ENCODE measurements at regions not wholly inside any gene's neighbourhood (a gene's known extent, or its start where the extent isn't known, plus 50 kb on each side); places are given as distances from the start of the nearest gene placed in this dataset.

GRCh38 chr10:107616463-107617410 lies 452.2 kb upstream of the SORCS1 start:
- DNase-seq (ENCODE audit: low read depth) = peak; percentile 93
- no peak for TF ChIP-seq CTCF (conservative IDR thresholded peaks at IDR 0.05; ENCODE audit: low read depth, low read length)
- H3K4me3 ChIP-seq (ENCODE audit: low read depth, low read length) = no peak overlapping the region

GRCh38 chr10:107616031-107616430 lies 451.5 kb upstream of the SORCS1 start:
- no peak overlapping the region for H3K4me3 ChIP-seq (ENCODE audit: low read depth, low read length)
- DNase-seq (ENCODE audit: low read depth) = no peak
- no peak for TF ChIP-seq CTCF (conservative IDR thresholded peaks at IDR 0.05; ENCODE audit: low read depth, low read length)

- DNase-seq (ENCODE audit: low read depth) = peak; percentile 69
- no peak overlapping the region for H3K4me3 ChIP-seq (ENCODE audit: low read depth, low read length)
- no peak for TF ChIP-seq CTCF (conservative IDR thresholded peaks at IDR 0.05; ENCODE audit: low read depth, low read length)
These were observed 450.6 kb upstream of the SORCS1 start for GRCh38 chr10:107614939-107615685.

- TF ChIP-seq CTCF (conservative IDR thresholded peaks at IDR 0.05; ENCODE audit: low read depth, low read length) = no peak
- DNase-seq (ENCODE audit: low read depth) = peak; percentile 35
- no peak overlapping the region for H3K4me3 ChIP-seq (ENCODE audit: low read depth, low read length)
These were observed 446.6 kb upstream of the SORCS1 start for GRCh38 chr10:107611115-107611514.

GRCh38 chr10:107589081-107589480 lies 424.6 kb upstream of the SORCS1 start:
- H3K4me3 ChIP-seq (ENCODE audit: low read depth, low read length) = no peak overlapping the region
- peak; percentile 58 for DNase-seq (ENCODE audit: low read depth)
- no peak for TF ChIP-seq CTCF (conservative IDR thresholded peaks at IDR 0.05; ENCODE audit: low read depth, low read length)

- no peak overlapping the region for H3K4me3 ChIP-seq (ENCODE audit: low read depth, low read length)
- no peak for TF ChIP-seq CTCF (conservative IDR thresholded peaks at IDR 0.05; ENCODE audit: low read depth, low read length)
- DNase-seq (ENCODE audit: low read depth) = no peak
These were observed 421.1 kb upstream of the SORCS1 start for GRCh38 chr10:107585630-107586029.
